ENCODE measurements at regions not wholly inside any gene's neighbourhood (a gene's known extent, or its start where the extent isn't known, plus 50 kb on each side); places are given as distances from the start of the nearest gene placed in this dataset.

GRCh38 chr3:162547321-162547720, 1050.7 kb downstream of the OTOL1 start:
- in situ Hi-C loops (cut with MboI) = no loop called here
- CTCF ChIA-PET = no interaction called here
- ATAC-seq (no peak), FAIRE-seq (no peak), DNase-seq (ENCODE audit: low read depth, low spot score) (no peak)
- H3K27ac ChIP-seq (ENCODE audit: control insufficient read depth, insufficient read depth) = no peak overlapping the region
- RAD21 ChIA-PET (ENCODE audit: unreplicated experiment) = no interaction called here
- no peaks in the 10 kb centered on the region for H3K36me3 ChIP-seq (ENCODE audit: control insufficient read depth in 2 of 2, insufficient read depth in 2 of 2, low read length in 1 of 2)
- intact Hi-C loops (cut with micrococcal nuclease; ENCODE audit: unreplicated experiment) = no loop called here
- no peak overlapping the region for H3K4me3 ChIP-seq
- H3K9ac ChIP-seq (ENCODE audit: control insufficient read depth, insufficient read depth, low read length) = no peak overlapping the region
- TF ChIP-seq ZNF687 (IDR thresholded peaks at IDR 0.05) (no peak), SPI1 (IDR thresholded peaks at IDR 0.05; ENCODE audit: borderline replicate concordance, insufficient read depth, low read depth, low read length) (peak; percentile 61; the same call in 1 of the 2 replicates)
- H3K79me2 ChIP-seq (ENCODE audit: control insufficient read depth, insufficient read depth, low read length) = no peaks in the 10 kb centered on the region
- SMC1A ChIA-PET (ENCODE audit: uncharacterized antibody, unreplicated experiment) = no interaction called here
- no peaks in the 10 kb centered on the region for H3K9me3 ChIP-seq (replicated peaks; ENCODE audit: control insufficient read depth, insufficient read depth, low read length)
- WGBS (ENCODE audit: insufficient coverage, insufficient replicate concordance, low lambda C conversion rate, missing lambda C conversion rate) = 34% methylated on average over 3 of the region's 3 CpGs
- H4K20me1 ChIP-seq (ENCODE audit: control insufficient read depth, insufficient read depth) = no peaks in the 10 kb centered on the region
- no peak overlapping the region for H2AFZ ChIP-seq (ENCODE audit: control insufficient read depth, low read depth, low read length)
- H3K4me1 ChIP-seq (ENCODE audit: control insufficient read depth, insufficient read depth, low read length) = no peaks in the 10 kb centered on the region
- BruUV-seq (replicated peaks) = no TSS peak
- H3K27me3 ChIP-seq (replicated peaks in 1 of 2; ENCODE audit: control insufficient read depth in 2 of 2, insufficient read depth in 2 of 2, low read length in 1 of 2) = no peaks in the 10 kb centered on the region
- no peak overlapping the region for H3K4me2 ChIP-seq (ENCODE audit: control insufficient read depth, insufficient read depth)
- POLR2A ChIA-PET = no interaction called here

- Histone ChIP-seq H3K4me1 (ENCODE audit: control insufficient read depth, insufficient read depth, low read length) (no peaks in the 10 kb centered on the region), H3K27me3 (replicated peaks in 1 of 2; ENCODE audit: control insufficient read depth in 2 of 2, insufficient read depth in 2 of 2, low read length in 1 of 2) (no peaks in the 10 kb centered on the region), H3K4me3 (no peak overlapping the region), H2AFZ (ENCODE audit: control insufficient read depth, low read depth, low read length) (no peak overlapping the region), H3K27ac (ENCODE audit: control insufficient read depth, insufficient read depth) (no peak overlapping the region), H3K36me3 (ENCODE audit: control insufficient read depth in 2 of 2, insufficient read depth in 2 of 2, low read length in 1 of 2) (no peaks in the 10 kb centered on the region), H3K9ac (ENCODE audit: control insufficient read depth, insufficient read depth, low read length) (no peak overlapping the region), H3K4me2 (ENCODE audit: control insufficient read depth, insufficient read depth) (no peak overlapping the region), H3K9me3 (replicated peaks; ENCODE audit: control insufficient read depth, insufficient read depth, low read length) (no peaks in the 10 kb centered on the region), H4K20me1 (ENCODE audit: control insufficient read depth, insufficient read depth) (no peaks in the 10 kb centered on the region), H3K79me2 (ENCODE audit: control insufficient read depth, insufficient read depth, low read length) (no peaks in the 10 kb centered on the region)
- ATAC-seq (no peak), DNase-seq (ENCODE audit: low read depth, low spot score) (no peak), FAIRE-seq (no peak)
- RAD21 ChIA-PET (ENCODE audit: unreplicated experiment) = no interaction called here
- POLR2A ChIA-PET = no interaction called here
- CTCF ChIA-PET = no interaction called here
- in situ Hi-C loops (cut with MboI) (no loop called here), intact Hi-C loops (cut with micrococcal nuclease; ENCODE audit: unreplicated experiment) (no loop called here)
- 0% methylated on average over 3 of the region's 3 CpGs for WGBS (ENCODE audit: insufficient coverage, insufficient replicate concordance, low lambda C conversion rate, missing lambda C conversion rate)
- SMC1A ChIA-PET (ENCODE audit: uncharacterized antibody, unreplicated experiment) = interaction anchor here (0.9 kb wide), 1 partner anchor 13 kb away, joined by 3 read pairs; no protein-coding TSS in a partner anchor
- BruUV-seq (replicated peaks) = no TSS peak
- TF ChIP-seq RB1 (IDR thresholded peaks at IDR 0.05; ENCODE audit: borderline replicate concordance) (no peak), LARP7 (IDR thresholded peaks at IDR 0.05) (no peak), TARDBP (IDR thresholded peaks at IDR 0.05; ENCODE audit: borderline replicate concordance) (no peak), ZZZ3 (IDR thresholded peaks at IDR 0.05; ENCODE audit: control insufficient read depth, insufficient read length, low read depth) (no peak), RAD51 (IDR thresholded peaks at IDR 0.05) (no peak), MLLT1 (IDR thresholded peaks at IDR 0.05) (no peak), MTA2 (IDR thresholded peaks at IDR 0.05; ENCODE audit: low read depth) (no peak), MYB (IDR thresholded peaks at IDR 0.05; ENCODE audit: borderline replicate concordance, low read depth, low read length) (no peak), KDM1A (IDR thresholded peaks at IDR 0.05; ENCODE audit: borderline replicate concordance) (no peak), EGR1 (IDR thresholded peaks at IDR 0.05; ENCODE audit: borderline replicate concordance in 1 of 2, low read depth in 2 of 2, low read length in 2 of 2) (no peak), ZNF207 (IDR thresholded peaks at IDR 0.05; ENCODE audit: borderline replicate concordance) (no peak), PAX5 (IDR thresholded peaks at IDR 0.05; ENCODE audit: borderline replicate concordance, low read depth, low read length) (no peak), RELA (IDR thresholded peaks at IDR 0.05; ENCODE audit: borderline replicate concordance, partially characterized antibody) (no peak)
Measured at GRCh38 chr3:162555761-162556160, 1059.2 kb downstream of the OTOL1 start.
